ENCODE measurements at regions not wholly inside any gene's neighbourhood (a gene's known extent, or its start where the extent isn't known, plus 50 kb on each side); places are given as distances from the start of the nearest gene placed in this dataset.

DNA sequence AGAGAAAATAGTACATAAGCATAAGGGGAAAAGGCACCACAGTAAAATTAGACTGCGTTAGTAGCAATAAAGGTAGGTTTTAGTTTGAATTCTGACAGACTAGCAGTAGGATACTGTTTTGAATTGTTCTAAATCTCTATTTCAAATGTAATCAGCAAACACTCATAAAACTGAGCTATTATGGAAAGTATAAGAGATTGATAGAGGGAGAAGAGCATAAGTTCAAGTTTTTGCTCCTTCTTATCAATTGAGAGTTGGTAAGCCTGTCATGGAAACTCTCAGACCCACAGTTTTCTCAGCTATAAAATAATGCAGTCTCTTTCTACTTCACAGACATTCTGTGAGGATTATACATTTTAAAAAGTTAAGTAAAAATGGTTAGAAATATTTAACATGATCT lies 840.2 kb upstream of the CNTN5 start:
- no peak for TF ChIP-seq CTCF (IDR thresholded peaks at IDR 0.05 in 8 of 11, conservative IDR thresholded peaks at IDR 0.05 in 3 of 11)
- TF ChIP-seq POLR2A (IDR thresholded peaks at IDR 0.05) = no peak
- TF ChIP-seq POLR2AphosphoS5 (IDR thresholded peaks at IDR 0.05) = no peak
